ENCODE measurements at regions not wholly inside any gene's neighbourhood (a gene's known extent, or its start where the extent isn't known, plus 50 kb on each side); places are given as distances from the start of the nearest gene placed in this dataset.

- no peak for TF ChIP-seq POLR2A (IDR thresholded peaks at IDR 0.05)
- TF ChIP-seq, protein P1, sequence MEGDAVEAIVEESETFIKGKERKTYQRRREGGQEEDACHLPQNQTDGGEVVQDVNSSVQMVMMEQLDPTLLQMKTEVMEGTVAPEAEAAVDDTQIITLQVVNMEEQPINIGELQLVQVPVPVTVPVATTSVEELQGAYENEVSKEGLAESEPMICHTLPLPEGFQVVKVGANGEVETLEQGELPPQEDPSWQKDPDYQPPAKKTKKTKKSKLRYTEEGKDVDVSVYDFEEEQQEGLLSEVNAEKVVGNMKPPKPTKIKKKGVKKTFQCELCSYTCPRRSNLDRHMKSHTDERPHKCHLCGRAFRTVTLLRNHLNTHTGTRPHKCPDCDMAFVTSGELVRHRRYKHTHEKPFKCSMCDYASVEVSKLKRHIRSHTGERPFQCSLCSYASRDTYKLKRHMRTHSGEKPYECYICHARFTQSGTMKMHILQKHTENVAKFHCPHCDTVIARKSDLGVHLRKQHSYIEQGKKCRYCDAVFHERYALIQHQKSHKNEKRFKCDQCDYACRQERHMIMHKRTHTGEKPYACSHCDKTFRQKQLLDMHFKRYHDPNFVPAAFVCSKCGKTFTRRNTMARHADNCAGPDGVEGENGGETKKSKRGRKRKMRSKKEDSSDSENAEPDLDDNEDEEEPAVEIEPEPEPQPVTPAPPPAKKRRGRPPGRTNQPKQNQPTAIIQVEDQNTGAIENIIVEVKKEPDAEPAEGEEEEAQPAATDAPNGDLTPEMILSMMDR (IDR thresholded peaks at IDR 0.05): no peak
Observed at GRCh38 chr16:85306793-85307551, 194.7 kb upstream of the CIBAR2 start.
